Islet precursor cell (in vitro differentiated cells): ENCODE measurements at regions not wholly inside any gene's neighbourhood (a gene's known extent, or its start where the extent isn't known, plus 50 kb on each side); places are given as distances from the start of the nearest gene placed in this dataset.
"Not testable (repeated sequence)": the region's sequence is repeated elsewhere in the genome, so short reads cannot be mapped to it uniquely, and the experiment has no call there.

Experiments
- DNase-seq: peaks from one replicate; pipeline ENCODE4 v3.0.0-alpha.2; 2018

DNA sequence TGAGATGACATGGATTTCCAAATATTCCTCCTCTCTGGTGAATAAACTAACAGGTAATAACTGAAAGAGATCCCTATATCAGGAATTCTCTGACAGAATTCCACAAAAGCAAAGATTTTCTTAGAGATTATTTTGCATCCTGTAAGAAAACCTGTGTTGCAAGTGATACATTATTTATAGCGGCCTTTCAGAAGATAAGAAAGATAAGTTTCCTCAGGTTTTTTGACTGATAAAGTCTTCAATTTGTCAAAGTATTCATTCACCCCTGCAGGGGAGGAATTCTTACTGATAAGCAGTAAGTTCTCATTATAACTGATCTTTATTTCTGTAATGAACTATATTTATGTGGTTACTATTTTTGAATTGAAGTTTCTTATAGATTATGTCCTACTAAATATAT, 554.0 kb downstream of the ARL4A start:
- DNase-seq: no peak

DNA sequence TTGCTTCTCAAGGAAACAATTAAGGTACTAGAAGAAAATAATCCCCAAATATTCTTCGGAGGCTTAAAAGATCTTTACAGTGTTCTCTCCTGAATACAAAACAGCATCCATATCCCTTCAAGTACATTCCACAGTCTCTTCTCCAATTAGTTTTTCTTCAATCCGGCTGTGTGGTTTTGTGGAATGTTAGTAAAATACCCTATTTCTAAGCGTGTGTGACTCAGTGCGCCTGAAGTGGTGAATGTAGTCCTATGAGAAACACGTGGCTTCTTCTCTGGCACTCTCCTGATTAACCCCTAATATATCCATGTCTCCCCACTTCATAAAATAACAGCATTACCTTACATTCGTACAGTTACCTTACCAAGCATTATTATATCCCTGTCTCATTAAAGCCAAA, 570.2 kb downstream of the ARL4A start:
- no peak for DNase-seq

DNA sequence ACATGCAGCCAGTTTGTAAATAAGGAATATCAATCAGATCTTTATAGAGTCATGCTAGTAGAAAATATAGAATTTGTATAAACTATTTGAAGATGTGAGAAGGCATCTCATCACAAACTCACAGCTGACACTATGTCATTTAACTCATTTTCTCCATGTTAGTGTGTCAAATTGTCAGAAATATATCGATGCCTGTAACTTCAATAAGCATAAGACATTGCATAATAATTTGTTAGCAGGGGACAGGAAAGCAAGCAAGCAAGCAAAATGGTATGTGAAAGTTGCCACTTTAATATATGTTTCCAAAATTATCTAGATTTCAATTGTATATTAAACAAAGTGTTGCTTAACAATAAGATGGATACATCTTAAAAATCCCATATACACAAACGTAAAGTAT, 571.0 kb downstream of the ARL4A start:
- no peak for DNase-seq

DNA sequence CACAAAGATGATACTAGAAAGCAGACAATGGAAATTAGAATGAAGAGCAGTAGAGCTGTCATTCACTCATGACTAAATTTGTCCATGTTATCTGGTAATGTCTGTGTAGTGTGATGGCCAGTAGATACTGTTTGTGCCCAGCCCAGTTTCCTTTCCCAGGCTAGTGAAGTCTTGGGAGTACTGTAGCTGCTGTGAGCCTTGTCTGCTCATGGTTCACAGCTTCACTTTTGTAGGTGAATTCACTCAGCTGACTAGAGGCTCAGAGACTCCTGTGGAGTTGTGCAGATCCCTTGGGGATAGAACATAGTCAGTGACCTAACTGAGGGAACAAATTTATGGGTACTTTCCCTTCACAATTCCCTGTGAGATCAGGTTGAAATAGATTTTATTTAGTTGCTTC, 572.5 kb downstream of the ARL4A start:
- peak; percentile 54 for DNase-seq

DNA sequence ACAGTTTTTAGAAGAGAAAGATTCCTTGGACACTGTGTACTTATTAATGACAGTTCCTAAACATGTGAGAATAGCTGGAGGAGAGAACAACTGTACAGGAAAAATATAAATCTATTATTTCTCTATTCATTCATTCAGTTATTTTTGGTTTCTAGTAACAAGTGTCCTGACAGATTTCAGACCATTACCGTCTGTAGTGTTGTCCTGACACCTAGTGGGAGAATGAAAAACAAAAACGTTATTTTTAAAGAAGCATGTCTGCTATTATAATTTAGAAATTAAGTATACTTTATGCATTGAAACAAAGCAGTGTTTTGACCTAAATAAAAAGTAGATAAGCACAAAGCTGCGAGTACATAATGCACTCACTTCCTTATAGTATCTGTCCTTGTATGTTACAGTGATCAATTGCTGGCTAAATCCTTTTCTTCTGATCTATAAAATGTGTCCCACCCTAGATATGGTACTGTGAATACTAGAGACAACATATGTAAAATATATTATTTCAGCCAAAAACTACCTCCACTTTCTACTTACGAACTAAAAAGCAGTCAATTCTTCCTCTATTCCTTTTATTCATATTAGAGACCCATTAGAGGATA, 575.6 kb downstream of the ARL4A start:
- DNase-seq: no peak

DNA sequence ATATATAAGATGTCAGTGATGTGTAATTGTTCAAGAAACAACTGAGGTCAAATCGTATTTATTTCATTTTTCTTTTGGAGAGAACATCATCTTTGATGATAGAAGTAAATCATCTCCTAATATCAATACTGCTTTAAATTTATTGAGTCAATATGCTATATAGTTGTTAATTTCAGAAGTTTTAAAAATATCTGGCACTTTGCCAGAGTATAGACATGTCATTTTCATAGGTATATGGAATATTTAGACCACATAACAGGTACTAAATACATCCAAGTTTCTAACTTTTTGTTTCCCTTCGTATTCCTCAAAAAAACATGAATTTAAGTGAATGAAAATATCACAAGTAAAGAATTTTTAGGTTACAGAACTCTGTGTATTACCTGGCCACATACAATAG, 577.8 kb downstream of the ARL4A start:
- no peak for DNase-seq

DNA sequence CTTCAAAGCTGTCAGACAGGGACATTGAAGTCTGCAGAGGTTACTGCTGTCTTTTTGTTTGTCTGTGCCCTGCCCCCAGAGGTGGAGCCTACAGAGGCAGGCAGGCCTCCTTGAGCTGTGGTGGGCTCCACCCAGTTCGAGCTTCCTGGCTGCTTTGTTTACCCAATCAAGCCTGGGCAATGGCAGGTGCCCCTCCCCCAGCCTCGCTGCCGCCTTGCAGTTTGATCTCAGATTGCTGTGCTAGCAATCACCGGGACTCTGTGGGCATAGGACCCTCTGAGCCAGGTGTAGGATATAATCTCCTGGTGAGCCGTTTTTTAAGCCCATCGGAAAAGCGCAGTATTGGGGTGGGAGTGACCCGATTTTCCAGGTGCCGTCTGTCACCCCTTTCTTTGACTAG, 586.8 kb downstream of the ARL4A start:
- DNase-seq: not testable (repeated sequence)

DNA sequence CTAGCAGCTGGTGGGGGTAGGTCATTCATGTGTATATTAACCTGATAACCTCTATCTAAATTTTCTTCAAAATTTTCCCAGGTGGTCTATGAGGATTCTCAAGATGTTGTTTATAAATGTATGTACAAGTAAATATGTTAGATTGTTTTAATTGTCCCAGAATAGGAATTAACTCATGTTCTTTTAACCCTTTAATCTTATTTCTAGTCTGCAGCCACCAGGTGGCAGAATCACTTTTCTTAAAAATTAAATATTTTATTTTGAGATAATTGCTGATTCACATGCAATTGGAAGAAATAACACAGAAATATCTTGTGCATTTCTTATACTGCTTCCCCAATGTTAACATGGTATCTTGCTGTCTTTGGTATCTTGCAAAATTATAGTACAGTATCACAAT, 589.5 kb downstream of the ARL4A start:
- no peak for DNase-seq

DNA sequence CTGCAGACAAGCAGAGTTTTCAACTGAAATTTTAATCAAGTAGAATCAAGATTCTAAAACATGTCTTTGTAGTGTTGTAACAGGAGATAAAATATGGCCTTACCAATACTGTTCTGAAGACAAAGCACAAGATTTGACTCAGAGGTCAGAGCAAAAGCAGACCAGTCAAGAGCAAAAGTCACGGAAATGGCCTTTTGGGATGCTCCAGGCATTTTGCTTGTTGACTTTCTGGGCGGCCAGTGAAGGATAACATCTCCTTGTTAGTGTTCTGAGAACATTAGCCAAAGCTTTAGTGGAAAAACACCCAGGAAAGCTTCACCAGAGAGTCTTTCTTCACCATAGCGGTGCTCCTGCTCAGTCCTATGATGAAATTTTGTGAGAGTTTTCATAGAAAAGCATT, 590.6 kb downstream of the ARL4A start:
- DNase-seq: no peak

DNA sequence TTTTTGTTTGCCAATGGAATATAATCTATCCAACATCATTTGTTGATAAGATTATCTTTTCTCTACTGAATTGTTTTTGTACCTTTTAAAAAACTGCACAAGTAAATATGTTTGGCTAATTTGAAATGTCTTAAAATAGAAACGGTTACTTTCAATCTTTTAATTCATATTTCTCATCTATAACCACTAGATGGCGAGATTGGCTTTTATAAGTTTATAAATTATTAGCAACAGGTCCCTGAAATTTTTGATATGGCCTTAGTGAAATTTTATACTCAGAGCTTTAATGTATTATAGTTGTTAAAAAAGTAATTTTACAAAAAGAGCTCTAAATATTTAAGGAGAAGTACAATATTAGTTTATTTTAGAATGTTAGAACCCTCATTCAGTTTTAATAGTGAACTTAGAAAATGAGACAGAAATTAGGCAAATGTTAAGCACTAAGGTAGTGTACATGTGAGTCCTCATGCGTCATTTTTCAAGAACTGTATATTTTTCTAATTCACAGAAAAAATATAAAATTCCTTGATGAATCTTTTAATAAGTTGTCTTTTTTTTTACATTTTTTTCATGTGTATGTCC, 592.5 kb downstream of the ARL4A start:
- no peak for DNase-seq

DNA sequence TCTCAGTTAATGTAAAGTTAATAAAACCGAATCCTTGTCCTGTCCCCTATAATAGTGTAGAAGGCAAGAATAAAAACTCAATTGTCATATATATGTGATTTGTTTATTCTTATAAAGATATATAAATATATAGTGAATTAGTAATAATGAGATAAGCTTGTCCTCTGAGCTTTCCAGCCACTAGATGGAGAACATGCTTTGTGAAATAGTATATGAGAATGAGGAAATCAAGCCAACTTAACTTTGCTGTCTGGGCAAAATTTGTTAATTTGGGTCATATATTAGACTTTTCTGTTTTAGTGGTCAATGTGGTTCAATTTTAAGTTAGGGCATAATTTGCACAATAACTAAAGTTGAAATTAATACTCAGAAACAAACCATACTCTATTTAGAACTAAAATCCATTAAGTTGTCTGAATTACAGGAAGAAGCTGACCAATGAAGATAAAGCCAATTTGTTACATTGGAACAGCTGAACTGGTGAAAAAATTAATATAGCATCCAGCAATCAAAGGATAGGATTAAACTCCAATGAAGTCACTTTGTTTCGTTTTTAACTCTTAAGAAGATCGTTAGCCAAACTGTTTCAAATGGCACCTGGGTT, 595.0 kb downstream of the ARL4A start:
- DNase-seq: no peak

DNA sequence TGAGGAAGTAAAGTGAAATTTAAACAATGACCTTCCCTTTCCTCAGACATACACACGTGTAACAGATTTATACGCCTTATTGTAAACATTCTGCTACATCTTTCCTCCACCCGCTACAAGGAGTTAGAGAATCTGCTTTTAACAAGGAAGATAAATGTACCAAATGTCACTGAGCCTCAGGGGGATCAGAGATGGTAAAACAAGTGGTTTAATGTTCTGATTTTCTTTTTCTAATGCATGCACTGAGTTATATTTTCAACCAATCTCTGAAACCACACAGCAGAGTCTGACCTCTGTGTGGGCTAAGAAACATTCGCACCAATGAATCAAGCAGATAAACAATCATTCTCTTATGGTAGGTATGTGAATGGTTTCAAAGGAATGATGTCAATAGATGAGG, 599.5 kb downstream of the ARL4A start:
- DNase-seq: no peak

DNA sequence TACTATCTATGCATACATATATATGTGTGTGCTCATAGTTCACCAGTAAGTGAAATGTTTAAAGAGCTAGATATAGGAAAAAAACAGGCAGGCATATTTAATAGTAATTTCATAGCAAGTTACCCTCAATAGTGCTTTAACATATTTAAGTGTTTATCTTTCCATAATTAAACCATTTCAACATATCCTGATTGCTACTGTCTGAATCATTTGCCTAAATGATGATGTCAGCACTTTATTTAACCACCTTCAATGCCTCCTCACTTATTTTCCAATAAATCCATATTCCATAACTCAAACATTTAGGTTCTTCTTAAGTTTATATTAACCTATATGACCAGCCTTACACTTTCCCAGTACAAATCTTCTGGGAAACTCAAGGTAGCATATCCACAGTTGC, 601.1 kb downstream of the ARL4A start:
- no peak for DNase-seq

DNA sequence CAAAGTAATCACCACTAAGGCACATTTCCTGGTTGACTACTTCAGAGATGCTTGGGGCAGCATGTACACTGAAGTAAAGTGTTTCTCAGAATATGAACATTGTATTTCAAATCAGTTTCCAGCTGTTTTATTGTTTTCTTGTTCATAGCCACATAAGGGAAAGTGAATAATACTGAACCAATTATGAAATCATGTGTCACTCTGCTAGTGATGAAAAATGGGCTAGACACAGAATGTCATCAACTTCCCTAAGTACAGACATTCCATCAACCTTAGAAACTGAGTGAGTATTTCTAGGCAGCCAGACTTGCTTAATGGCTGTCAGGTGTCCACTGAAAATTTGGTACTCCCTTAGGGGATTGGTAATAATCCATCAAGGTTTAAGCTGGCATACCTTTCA, 603.5 kb downstream of the ARL4A start:
- DNase-seq: no peak

DNA sequence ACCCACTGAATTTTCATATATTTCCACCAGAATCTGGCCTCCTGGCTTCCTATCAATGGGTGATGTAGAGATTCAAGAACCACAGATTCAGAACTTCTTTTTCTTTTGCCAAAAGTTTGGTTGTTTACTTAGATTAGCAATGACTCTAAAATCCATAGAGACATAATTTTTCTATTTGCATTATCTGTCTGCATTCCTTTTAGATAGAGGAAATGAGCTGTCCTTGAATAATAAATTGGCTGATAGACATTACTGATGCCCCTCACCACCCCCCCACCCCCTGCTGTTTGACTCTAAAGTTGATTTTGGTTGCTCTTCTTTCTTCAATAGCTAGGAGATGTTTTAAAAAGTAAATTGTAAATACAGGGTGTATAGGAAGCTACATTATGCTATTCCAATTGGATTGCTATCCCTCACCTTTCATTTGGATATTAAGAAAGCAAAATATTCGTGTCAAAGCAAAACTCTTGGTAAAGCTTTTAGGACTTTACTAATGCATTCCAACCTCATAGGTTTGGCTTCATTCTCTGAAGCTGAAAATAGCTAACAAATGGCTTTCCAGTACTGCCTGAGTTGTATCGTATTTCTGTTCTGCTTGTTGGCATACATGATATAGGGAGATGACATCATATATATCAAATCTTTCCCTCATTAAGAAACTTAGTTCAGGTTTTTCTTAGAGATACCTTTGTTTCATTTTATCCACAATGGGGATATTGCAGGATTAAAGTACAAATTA, 606.0 kb downstream of the ARL4A start:
- no peak for DNase-seq

DNA sequence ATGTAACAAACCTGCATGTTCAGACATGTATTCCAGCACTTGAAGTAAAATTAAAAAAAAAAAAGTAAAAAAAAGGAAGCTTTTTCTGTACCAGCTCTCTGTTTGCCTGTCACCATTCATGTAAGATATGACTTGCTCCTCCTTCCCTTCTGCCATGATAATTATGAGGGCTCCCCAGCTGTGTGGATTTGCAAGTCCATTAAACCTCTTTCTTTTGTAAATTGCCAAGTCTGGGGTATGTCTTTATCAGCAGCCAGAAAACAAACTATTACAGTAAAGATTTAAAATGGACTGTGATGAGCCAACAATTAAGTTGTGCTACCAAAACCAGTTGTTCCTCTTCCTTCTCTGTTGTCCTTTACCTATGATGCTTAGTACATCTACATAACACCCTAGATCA, 619.6 kb downstream of the ARL4A start:
- no peak for DNase-seq

DNA sequence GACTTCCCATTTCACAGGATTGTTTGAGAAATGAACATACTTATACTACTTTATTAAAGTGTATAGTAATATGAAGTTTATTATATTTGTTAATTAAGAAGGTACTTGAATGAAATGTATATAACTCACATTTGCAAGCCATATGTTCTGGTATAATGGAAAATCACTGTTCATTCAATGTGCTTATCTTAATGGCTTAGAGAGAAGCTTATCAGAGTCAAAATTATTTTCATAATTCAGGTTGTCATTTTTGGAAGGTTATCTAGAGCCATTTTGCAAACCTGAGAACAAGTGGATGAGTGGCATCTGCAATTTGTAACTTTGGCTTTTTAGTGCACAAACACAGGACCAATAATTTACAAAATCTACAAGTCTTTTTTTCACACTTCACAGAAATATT, 621.0 kb downstream of the ARL4A start:
- no peak for DNase-seq

DNA sequence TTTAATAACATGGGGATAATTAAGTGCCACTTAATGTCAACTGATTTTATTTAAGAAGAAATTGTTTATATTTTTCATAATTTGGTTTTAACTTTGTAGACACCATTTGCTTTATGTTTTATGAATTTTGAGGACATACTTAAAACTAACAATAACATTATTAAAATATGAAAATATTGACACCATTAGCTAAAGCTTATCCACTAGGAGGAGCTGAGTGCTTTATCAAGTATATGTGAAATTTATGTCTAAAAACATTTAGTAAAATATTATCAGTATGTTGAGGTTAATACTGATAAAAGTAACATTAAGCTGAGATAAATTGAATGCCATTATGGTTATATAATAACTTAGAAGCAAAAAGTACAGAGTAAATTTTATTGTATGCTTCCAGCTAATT, 622.1 kb downstream of the ARL4A start:
- DNase-seq: no peak

DNA sequence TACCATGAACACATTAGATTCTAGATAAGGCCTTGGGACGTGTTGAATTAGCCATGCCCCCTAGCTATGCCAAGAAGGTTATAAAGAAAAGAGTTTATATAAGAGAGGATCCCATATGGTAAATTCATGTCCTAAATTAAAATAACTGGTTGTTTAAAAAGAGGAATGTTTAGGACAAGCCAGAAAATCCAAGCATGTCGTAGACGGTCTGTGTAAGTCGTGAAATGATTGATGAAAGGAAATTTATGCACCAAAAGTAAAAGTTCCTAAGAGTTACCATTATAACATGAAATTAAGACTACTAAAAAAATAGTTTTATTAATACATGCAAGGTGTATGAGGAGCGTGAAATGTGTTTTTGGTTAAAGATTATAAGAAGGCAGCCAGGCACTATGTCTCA, 624.9 kb downstream of the ARL4A start:
- no peak for DNase-seq

DNA sequence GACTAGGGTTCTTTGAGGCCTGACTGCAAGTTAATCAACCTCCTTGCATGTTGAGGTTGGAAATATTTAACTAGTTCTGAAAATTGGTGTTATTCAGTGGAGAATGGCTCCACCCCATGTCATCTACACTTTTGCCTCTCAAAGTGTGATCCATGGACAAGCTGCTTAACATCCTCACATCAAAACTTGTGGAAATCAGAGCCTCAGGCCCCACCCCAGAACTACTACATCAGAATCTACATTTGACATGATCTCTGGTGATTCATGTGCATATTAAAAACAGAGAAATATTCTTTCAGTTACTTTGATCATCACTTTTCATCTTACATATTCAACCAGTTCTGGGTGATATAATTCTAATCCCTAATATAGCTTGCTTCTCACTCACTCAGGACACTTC, 632.9 kb downstream of the ARL4A start:
- no peak for DNase-seq

DNA sequence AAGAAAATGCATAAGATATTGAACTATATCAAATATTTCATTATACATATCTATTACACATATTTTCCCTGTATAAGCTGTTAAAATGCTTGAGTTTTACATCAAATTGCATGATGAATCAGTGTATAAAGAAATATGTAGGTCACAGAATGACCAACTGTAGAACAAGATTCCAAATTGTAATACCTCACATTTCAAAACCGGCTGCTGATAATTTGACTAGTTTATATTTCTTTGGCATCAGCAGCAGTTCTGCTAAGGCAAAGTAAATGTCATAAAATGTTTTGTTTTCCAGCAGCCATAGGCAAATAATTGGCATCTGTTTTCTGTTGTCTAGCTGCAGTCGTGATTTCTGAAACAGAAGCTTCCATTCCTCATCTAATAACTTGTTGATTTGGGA, 633.9 kb downstream of the ARL4A start:
- DNase-seq: no peak

DNA sequence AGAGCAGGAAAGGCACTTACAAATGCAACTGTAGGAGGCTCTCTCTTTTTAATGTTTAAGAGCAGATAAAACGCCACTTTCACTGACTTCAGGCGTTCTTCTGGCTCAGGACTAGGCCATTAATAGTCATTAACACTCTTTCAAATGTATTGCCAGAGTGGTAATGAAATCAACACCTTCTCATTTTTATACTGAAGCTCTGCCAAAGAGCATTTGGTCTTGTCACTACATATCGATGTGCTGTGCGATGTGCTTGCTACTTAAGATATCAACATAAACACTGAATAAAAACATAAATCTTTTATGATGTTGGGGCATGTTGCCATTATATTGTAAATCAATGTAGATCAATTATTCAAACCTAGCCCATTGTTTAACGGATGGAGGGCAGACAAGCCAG, 634.7 kb downstream of the ARL4A start:
- DNase-seq: no peak

DNA sequence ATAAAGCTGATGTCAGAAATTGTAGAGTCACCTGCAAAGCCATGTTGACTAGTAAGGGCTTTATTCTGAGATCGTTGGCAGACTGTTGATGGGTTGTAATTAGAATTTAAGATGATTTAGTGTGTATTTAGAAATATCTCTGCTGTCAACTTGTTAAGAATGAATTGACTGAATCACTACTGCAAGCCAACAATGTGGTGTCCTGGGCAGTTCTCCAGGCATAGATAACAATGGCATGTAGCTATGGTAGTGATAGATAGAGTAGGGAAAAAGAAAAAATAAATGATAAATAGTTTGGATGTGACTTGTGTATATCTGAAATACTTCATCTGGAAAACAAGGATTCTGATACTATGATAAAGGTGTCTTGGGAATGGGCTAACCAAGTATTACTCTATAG, 640.2 kb downstream of the ARL4A start:
- DNase-seq: no peak

DNA sequence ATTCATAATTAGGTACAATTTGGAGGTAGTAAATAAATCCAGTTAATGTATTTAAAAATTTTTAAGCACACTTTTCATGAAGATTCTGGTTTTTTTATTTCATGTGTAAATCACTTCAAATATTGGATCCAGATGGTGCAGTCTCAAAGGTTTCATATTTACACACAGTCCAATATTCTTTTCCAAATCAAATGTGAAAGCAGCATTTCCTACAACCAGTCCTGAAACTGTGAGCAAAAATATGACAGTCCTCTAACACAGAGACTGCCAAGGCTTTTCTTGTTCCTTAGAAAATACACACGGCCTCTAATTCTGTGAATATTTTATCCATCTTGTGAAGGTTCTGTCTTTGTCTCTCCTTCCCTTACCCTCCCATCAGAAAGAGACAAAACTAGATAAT, 645.9 kb downstream of the ARL4A start:
- DNase-seq: no peak
